WTC11 (cell line): ENCODE measurements at regions not wholly inside any gene's neighbourhood (a gene's known extent, or its start where the extent isn't known, plus 50 kb on each side); places are given as distances from the start of the nearest gene placed in this dataset.
"Not testable (repeated sequence)": the region's sequence is repeated elsewhere in the genome, so short reads cannot be mapped to it uniquely, and the experiment has no call there.

ENCODE experiments used
- ATAC-seq: fragments of 200-7000 bp; cut with Tn5 transposase; 2 replicates; pipeline ENCODE4 v1.10.0; 2021; ENCODE audit warnings: mild to moderate bottlenecking, moderate library complexity
- CTCF ChIA-PET: fragments of 300-600 bp; sonication (Branson Sonifier 250); formaldehyde crosslinking; loops from one replicate; lab custom pipeline; 2021; ENCODE audit warnings: antibody characterized with exemption; lab: Charles Lee
- POLR2A ChIA-PET: fragments of 350-600 bp; sonication (Branson Sonifier 250); formaldehyde crosslinking; loops from one replicate; lab custom pipeline; 2021; ENCODE audit warnings: antibody characterized with exemption; lab: Charles Lee
- DNase-seq: peaks from one replicate; pipeline ENCODE4 v3.0.0; 2021; ENCODE audit warnings: low spot score
- H3K27ac Mint-ChIP-seq: 2 replicates; pipeline ENCODE4 v1.8.0; 2021; ENCODE audit warnings: mixed read lengths
- H3K27me3 Mint-ChIP-seq: 2 replicates; pipeline ENCODE4 v1.8.0; 2021; ENCODE audit warnings: low read depth, mild to moderate bottlenecking, moderate library complexity, mixed read lengths
- H3K36me3 Mint-ChIP-seq: 2 replicates; pipeline ENCODE4 v1.8.0; 2021; ENCODE audit warnings: mixed read lengths
- H3K4me1 Mint-ChIP-seq: 2 replicates; pipeline ENCODE4 v1.8.0; 2022; ENCODE audit warnings: mixed read lengths
- H3K4me3 Mint-ChIP-seq: 2 replicates; pipeline ENCODE4 v1.8.0; 2021; ENCODE audit warnings: mild to moderate bottlenecking, moderate library complexity, mixed read lengths
- H3K9me3 Mint-ChIP-seq: 2 replicates; pipeline ENCODE4 v1.8.0; 2021; ENCODE audit warnings: mixed read lengths
- IRF2 ChIP-seq: sonication (generic); formaldehyde crosslinking; IDR thresholded peaks from 2 replicates; pipeline ENCODE4 v1.8.0; 2022; ENCODE audit warnings: low read depth, missing genetic modification reagents, borderline replicate concordance
- NFATC4 ChIP-seq: fragments of 250-450 bp; sonication (Bioruptor Pico); IDR thresholded peaks from 2 replicates; pipeline ENCODE4 v1.9.0; 2021; ENCODE audit warnings: mild to moderate bottlenecking
- NR3C1 ChIP-seq: sonication (generic); formaldehyde crosslinking; conservative IDR thresholded peaks from 2 replicates; pipeline ENCODE4 v1.8.1; 2023; ENCODE audit warnings: low read depth, mild to moderate bottlenecking, missing genetic modification reagents
- SMAD4 ChIP-seq: sonication (generic); formaldehyde crosslinking; IDR thresholded peaks from 2 replicates; pipeline ENCODE4 v1.8.0; 2022; ENCODE audit warnings: mild to moderate bottlenecking, missing genetic modification reagents
- SOX15 ChIP-seq: fragments of 250-450 bp; sonication (Bioruptor Pico); IDR thresholded peaks from 2 replicates; pipeline ENCODE4 v1.9.0; 2021; ENCODE audit warnings: mild to moderate bottlenecking
- SP1 ChIP-seq: sonication (generic); formaldehyde crosslinking; conservative IDR thresholded peaks from 2 replicates; pipeline ENCODE4 v1.8.1; 2022; ENCODE audit warnings: missing genetic modification reagents
- TEAD4 ChIP-seq: sonication (generic); formaldehyde crosslinking; IDR thresholded peaks from 2 replicates; pipeline ENCODE4 v1.8.0; 2022; ENCODE audit warnings: mild to moderate bottlenecking, missing genetic modification reagents
- ZBTB21 ChIP-seq: sonication (generic); formaldehyde crosslinking; IDR thresholded peaks from 2 replicates; pipeline ENCODE4 v1.8.1; 2023; ENCODE audit warnings: mild to moderate bottlenecking, missing genetic modification reagents, borderline replicate concordance
- ZNF121 ChIP-seq: sonication (generic); formaldehyde crosslinking; IDR thresholded peaks from 2 replicates; pipeline ENCODE4 v1.8.0; 2023; ENCODE audit warnings: missing genetic modification reagents
- ZNF232 ChIP-seq: sonication (generic); formaldehyde crosslinking; IDR thresholded peaks from 2 replicates; pipeline ENCODE4 v1.8.0; 2022; ENCODE audit warnings: mild to moderate bottlenecking, missing genetic modification reagents
- TF ChIP-seq, protein P1 (sequence below): sonication (generic); formaldehyde crosslinking; IDR thresholded peaks from 2 replicates; pipeline ENCODE4 v1.8.1; 2022; ENCODE audit warnings: low read depth, missing genetic modification reagents, borderline replicate concordance
- TF ChIP-seq, protein P2 (sequence below): fragments of 250-450 bp; sonication (Bioruptor Pico); IDR thresholded peaks from 2 replicates; pipeline ENCODE4 v1.9.0; 2021; ENCODE audit warnings: moderate library complexity, mild to moderate bottlenecking, inconsistent platforms, borderline replicate concordance
- TF ChIP-seq, protein P3 (sequence below): sonication (generic); formaldehyde crosslinking; IDR thresholded peaks from 2 replicates; pipeline ENCODE4 v1.8.1; 2022; ENCODE audit warnings: low read depth, mild to moderate bottlenecking, moderate library complexity, missing genetic modification reagents, borderline replicate concordance
- TF ChIP-seq, protein P4 (sequence below): sonication (generic); formaldehyde crosslinking; conservative IDR thresholded peaks from 2 replicates; pipeline ENCODE4 v1.8.1; 2023; ENCODE audit warnings: mild to moderate bottlenecking, low read depth, missing genetic modification reagents, moderate library complexity

DNA sequence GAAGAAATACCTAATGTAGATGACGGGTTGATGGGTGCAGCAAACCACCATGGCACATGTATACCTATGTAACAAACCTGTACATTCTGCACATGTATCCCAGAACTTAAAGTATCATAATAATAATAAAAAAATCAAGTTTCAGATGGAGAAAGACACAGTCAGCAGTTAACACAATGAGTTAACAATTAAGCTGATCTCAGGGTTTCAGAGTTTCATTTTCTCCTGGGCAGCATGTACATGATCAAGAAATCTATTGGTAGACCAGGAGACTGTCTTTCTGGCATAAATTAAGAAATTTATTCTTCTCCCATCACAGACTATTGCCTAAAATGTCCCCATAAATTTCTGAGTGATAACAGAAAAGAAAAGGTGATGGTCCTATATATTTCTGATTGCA, 155.3 kb downstream of the RAD51AP2 start:
- Mint-ChIP-seq H3K9me3 (peaks cover 18% of the 10 kb centered on the region), H3K4me3 (no peak overlapping the region), H3K27ac (no peak overlapping the region), H3K4me1 (no peaks in the 10 kb centered on the region), H3K27me3 (no peaks in the 10 kb centered on the region; the same call in 1 of the 2 replicates), H3K36me3 (no peaks in the 10 kb centered on the region)
- TF ChIP-seq, protein P1, sequence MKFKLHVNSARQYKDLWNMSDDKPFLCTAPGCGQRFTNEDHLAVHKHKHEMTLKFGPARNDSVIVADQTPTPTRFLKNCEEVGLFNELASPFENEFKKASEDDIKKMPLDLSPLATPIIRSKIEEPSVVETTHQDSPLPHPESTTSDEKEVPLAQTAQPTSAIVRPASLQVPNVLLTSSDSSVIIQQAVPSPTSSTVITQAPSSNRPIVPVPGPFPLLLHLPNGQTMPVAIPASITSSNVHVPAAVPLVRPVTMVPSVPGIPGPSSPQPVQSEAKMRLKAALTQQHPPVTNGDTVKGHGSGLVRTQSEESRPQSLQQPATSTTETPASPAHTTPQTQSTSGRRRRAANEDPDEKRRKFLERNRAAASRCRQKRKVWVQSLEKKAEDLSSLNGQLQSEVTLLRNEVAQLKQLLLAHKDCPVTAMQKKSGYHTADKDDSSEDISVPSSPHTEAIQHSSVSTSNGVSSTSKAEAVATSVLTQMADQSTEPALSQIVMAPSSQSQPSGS (CRISPR knock-in tag): no peak
- no peak for TF ChIP-seq NFATC4 (CRISPR knock-in tag)
- POLR2A ChIA-PET: no interaction called here
- DNase-seq: no peak
- CTCF ChIA-PET: no interaction called here
- no peak for ATAC-seq

DNA sequence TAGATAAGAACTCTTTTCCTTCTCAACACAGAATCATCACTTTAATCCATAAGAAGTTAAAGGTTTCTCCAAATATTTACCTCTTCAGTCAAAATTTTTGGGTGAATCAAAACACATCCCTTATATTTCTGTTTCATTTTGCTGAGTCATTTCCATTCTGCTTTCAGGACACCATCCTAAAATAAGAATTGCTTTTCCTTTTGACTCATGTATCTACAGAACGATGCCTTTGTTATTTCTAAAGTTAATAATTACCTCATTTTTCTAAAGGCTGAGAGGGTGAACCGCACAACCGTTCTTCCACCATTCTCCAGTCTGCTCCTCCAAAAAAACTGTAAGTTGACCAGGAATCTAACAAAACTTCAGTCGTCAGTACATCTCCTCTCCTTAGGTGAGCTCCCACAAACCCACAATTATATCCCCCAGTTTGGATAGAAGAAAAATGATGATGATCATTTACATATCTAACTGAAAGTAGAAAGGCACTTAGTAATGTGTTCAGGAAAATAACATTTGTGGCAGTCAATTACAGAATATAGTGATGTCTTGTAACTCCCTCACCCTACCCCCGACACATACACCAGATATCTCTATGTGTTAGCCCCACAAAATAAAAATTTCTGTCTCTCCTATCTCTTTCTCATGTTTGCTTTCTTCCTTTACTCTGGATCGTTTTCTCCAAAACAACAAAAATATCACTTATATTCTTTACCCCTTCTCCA, 162.5 kb downstream of the RAD51AP2 start:
- no peak for TF ChIP-seq SOX15 (CRISPR knock-in tag)
- TF ChIP-seq, protein P2, sequence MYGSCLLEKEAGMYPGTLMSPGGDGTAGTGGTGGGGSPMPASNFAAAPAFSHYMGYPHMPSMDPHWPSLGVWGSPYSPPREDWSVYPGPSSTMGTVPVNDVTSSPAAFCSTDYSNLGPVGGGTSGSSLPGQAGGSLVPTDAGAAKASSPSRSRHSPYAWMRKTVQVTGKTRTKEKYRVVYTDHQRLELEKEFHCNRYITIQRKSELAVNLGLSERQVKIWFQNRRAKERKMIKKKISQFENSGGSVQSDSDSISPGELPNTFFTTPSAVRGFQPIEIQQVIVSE (CRISPR knock-in tag): no peak
- TF ChIP-seq ZNF232 (CRISPR knock-in tag): no peak
- no peak for TF ChIP-seq IRF2 (CRISPR knock-in tag)
- no peak for TF ChIP-seq SMAD4 (CRISPR knock-in tag)
- TF ChIP-seq, protein P3, sequence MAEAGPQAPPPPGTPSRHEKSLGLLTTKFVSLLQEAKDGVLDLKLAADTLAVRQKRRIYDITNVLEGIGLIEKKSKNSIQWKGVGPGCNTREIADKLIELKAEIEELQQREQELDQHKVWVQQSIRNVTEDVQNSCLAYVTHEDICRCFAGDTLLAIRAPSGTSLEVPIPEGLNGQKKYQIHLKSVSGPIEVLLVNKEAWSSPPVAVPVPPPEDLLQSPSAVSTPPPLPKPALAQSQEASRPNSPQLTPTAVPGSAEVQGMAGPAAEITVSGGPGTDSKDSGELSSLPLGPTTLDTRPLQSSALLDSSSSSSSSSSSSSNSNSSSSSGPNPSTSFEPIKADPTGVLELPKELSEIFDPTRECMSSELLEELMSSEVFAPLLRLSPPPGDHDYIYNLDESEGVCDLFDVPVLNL: no peak
- no peak for TF ChIP-seq ZNF121 (CRISPR knock-in tag)
- TF ChIP-seq NR3C1: no peak
- TF ChIP-seq ZBTB21 (CRISPR knock-in tag): no peak
- TF ChIP-seq TEAD4: no peak
- ChIA-PET CTCF (no interaction called here), POLR2A (no interaction called here)
- Mint-ChIP-seq H3K36me3 (no peaks in the 10 kb centered on the region), H3K9me3 (peaks cover 6% of the 10 kb centered on the region; the same call in 1 of the 2 replicates), H3K27ac (no peak overlapping the region), H3K4me1 (no peaks in the 10 kb centered on the region), H3K27me3 (no peaks in the 10 kb centered on the region), H3K4me3 (no peak overlapping the region)
- no peak for ATAC-seq
- no peak for DNase-seq

DNA sequence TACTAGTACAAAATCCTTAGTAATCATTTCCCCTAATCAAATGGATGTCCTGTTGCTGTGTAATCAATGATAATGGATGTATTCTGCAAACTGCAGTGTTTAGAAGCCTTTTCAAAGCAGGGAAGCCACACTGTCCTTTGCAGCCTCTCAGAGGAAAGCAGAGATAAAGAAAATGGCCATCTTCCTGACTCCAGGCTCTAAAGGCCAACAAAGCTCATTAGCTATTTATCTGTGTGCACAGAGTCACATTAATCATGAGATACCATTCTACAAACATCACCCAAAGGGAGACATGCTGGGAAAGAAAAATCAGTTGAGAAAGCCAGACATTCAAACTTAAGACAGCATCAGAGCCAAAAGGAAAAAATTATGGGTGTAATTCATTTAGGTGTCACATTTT, 165.0 kb downstream of the RAD51AP2 start:
- CTCF ChIA-PET: no interaction called here
- DNase-seq: no peak

DNA sequence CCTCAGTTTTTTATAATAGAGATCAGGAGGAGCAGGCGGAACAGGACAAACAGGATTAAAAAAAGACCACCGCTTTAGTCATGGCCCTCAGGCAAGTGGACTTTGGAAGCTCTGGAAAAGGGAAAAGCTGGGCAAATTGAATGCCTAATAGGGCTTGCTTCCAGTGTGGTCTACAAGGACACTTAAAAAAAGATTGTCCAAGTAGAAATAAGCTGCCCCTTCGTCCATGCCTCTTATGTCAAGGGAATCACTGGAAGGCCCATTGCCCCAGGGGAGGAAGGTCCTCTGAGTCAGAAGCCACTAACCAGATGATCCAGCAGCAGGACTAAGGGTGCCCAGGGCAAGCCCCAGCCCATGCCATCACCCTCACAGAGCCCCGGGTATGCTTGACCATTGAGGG, 175.5 kb downstream of the RAD51AP2 start:
- Mint-ChIP-seq H3K4me1 (peaks cover 29% of the 10 kb centered on the region), H3K9me3 (peaks cover 16% of the 10 kb centered on the region), H3K27me3 (peaks cover 67% of the 10 kb centered on the region)
- POLR2A ChIA-PET, H3K27ac Mint-ChIP-seq, ATAC-seq, H3K36me3 Mint-ChIP-seq, CTCF ChIA-PET, H3K4me3 Mint-ChIP-seq, DNase-seq: not testable (repeated sequence)

More for the DNA sequence above, 165.0 kb downstream of the RAD51AP2 start:
- no peaks in the 10 kb centered on the region for H3K27me3 Mint-ChIP-seq
- TF ChIP-seq NR3C1: no peak
- no peak for TF ChIP-seq SP1 (CRISPR knock-in tag)
- TF ChIP-seq, protein P4, sequence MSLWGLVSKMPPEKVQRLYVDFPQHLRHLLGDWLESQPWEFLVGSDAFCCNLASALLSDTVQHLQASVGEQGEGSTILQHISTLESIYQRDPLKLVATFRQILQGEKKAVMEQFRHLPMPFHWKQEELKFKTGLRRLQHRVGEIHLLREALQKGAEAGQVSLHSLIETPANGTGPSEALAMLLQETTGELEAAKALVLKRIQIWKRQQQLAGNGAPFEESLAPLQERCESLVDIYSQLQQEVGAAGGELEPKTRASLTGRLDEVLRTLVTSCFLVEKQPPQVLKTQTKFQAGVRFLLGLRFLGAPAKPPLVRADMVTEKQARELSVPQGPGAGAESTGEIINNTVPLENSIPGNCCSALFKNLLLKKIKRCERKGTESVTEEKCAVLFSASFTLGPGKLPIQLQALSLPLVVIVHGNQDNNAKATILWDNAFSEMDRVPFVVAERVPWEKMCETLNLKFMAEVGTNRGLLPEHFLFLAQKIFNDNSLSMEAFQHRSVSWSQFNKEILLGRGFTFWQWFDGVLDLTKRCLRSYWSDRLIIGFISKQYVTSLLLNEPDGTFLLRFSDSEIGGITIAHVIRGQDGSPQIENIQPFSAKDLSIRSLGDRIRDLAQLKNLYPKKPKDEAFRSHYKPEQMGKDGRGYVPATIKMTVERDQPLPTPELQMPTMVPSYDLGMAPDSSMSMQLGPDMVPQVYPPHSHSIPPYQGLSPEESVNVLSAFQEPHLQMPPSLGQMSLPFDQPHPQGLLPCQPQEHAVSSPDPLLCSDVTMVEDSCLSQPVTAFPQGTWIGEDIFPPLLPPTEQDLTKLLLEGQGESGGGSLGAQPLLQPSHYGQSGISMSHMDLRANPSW (CRISPR knock-in tag): no peak
- TF ChIP-seq, all 79 proteins: peak for 0
- Mint-ChIP-seq H3K36me3 (no peaks in the 10 kb centered on the region), H3K4me3 (no peak overlapping the region), H3K4me1 (no peaks in the 10 kb centered on the region), H3K27ac (no peak overlapping the region; the same call in 1 of the 2 replicates), H3K9me3 (peaks cover 10% of the 10 kb centered on the region; the same call in 1 of the 2 replicates)
- no peak for ATAC-seq
- POLR2A ChIA-PET: no interaction called here
